Heart left ventricle (tissue), 16 donors: ENCODE measurements at regions not wholly inside any gene's neighbourhood (a gene's known extent, or its start where the extent isn't known, plus 50 kb on each side); places are given as distances from the start of the nearest gene placed in this dataset.

Experiments used
- ATAC-seq, 4 donors: fragments of 200-7000 bp; cut with Tn5 transposase; one replicate each; pipeline ENCODE4 v1.9.1; 2020 to 2022; ENCODE audit warnings: moderate library complexity in 4 of 4, mild to moderate bottlenecking in 3 of 4, moderate number of reproducible peaks in 1 of 4
- DNase-seq, 5 donors: peaks; one replicate each; pipeline ENCODE4 v3.0.0-alpha.2; 2020
- H3K27ac ChIP-seq, 12 donors: fragments of 200-600 bp; sonication (generic) in 4 of 12; one replicate each; pipeline versions ENCODE4 v1.5.0 to v1.8.0; 2016 to 2022; ENCODE audit warnings: mild to moderate bottlenecking in 2 of 12
- H3K27me3 ChIP-seq, 9 donors: fragments of 200-600 bp; sonication (generic) in 2 of 9; one replicate each; pipeline versions ENCODE4 v1.5.1 to v1.8.0; 2016 to 2022; ENCODE audit warnings: mild to moderate bottlenecking in 3 of 9
- H3K36me3 ChIP-seq, 9 donors: fragments of 200-600 bp; sonication (generic) in 2 of 9; one replicate each; pipeline versions ENCODE4 v1.5.0 to v1.8.0; 2018 to 2022; ENCODE audit warnings: mild to moderate bottlenecking in 2 of 9
- H3K4me1 ChIP-seq, 12 donors: fragments of 200-600 bp; sonication (generic) in 4 of 12; one replicate each; pipeline versions ENCODE4 v1.5.0 to v1.8.0; 2016 to 2022; ENCODE audit warnings: mild to moderate bottlenecking in 3 of 12
- H3K4me3 ChIP-seq, 12 donors: fragments of 200-600 bp; sonication (generic) in 4 of 12; one replicate each; pipeline versions ENCODE4 v1.5.0 to v1.8.0; 2017 to 2022; ENCODE audit warnings: mild to moderate bottlenecking in 9 of 12, moderate library complexity in 4 of 12
- H3K9me3 ChIP-seq, 12 donors: fragments of 200-600 bp; sonication (generic) in 4 of 12; one replicate each; pipeline versions ENCODE4 v1.5.0 to v1.8.0; 2016 to 2022; ENCODE audit warnings: mild to moderate bottlenecking in 1 of 12
- POLR2A ChIP-seq, 2 donors: fragments of 450-650 bp; IDR thresholded peaks; one replicate each; pipeline ENCODE4 v1.6.1; 2017; ENCODE audit warnings: antibody characterized with exemption in 2 of 2, mild to moderate bottlenecking in 2 of 2, moderate library complexity in 2 of 2
- WGBS, 4 donors: extraction: QIAGEN DNeasy Blood & Tissue Kit in 2 of 4; methylation state at CpG; one replicate each; pipeline versions ENCODE4 v1.1.5 to v1.1.7; 2013 to 2018; 5-methylcytosine and 5-hydroxymethylcytosine counted together
- intact Hi-C, 10 donors: fragments of 100-400 bp; cut with DNase I; formaldehyde crosslinking; loops; one replicate each; pipeline versions ENCODE4 v1.11.1 to v1.14.2; 2022
- TF ChIP-seq, protein P1 (sequence below), 12 donors: fragments of 200-600 bp; sonication (generic) in 4 of 12; IDR thresholded peaks; one replicate each; pipeline versions ENCODE4 v1.5.0 to v1.8.0; 2018 to 2022; ENCODE audit warnings: antibody characterized with exemption in 12 of 12, mild to moderate bottlenecking in 5 of 12
- donor health status: ischemic (EF 13 %, LVEDD 7.1; RV severe dilation, severe dysfunction).
- donor health status: healthy with polysubstance abuse.
- donor health status: DM: no; HTN: yes; CAD: no.
- donor health status: DM: no; HTN: no; CAD: no.
- donor health status: ischemic (EF 25% LVEDD 6.9; RV normal size, moderate dysfunction).
- donor health status: ischemic (EF 25% LVEDD 5.7; RV mildly dilated, moderate dysfunction).
- donor health status: healthy.
- donor health status: DM: yes; HTN: yes; CAD: no.
- donor health status: ischemic (EF 35%, LVEDD 5.7; RV mildly dilated, moderate dysfunction).
- donor health status: nonischemic (EF 11% LVEDD 7.7; RV severe dilation, severe dysfunction).
- donor health status: DM: yes; HTN: yes; CAD: no.
- donor health status: PGD.
- donor health status: ischemic (EF 29% LVEDD 5.4; RV normal size, mild dysfunction).
- donor health status: nonischemic (EF 23%, LVEDD 6.1; RV moderate dilation, normal function).

DNA sequence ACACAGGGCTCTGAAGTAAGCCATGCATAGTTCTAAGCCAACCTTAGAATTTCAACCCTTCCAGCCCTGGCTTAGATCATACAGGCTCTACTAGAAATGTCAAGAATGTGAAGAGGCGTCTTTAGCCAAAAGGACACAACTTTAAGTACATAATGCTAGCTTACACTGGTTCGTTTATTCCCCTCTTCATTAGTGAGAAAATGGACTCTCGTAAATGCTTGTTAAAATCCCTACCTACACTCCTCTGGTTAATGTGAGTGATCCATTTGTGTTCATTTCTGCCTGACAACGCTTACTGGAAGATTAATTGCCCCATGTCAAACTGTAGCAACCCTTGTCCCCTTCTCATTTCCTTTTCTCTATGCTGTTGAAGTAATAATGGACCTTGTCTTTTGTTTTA lies 149.3 kb upstream of the POU5F2 start:
- no peak for TF ChIP-seq POLR2A (IDR thresholded peaks at IDR 0.05)
- TF ChIP-seq, protein P1, sequence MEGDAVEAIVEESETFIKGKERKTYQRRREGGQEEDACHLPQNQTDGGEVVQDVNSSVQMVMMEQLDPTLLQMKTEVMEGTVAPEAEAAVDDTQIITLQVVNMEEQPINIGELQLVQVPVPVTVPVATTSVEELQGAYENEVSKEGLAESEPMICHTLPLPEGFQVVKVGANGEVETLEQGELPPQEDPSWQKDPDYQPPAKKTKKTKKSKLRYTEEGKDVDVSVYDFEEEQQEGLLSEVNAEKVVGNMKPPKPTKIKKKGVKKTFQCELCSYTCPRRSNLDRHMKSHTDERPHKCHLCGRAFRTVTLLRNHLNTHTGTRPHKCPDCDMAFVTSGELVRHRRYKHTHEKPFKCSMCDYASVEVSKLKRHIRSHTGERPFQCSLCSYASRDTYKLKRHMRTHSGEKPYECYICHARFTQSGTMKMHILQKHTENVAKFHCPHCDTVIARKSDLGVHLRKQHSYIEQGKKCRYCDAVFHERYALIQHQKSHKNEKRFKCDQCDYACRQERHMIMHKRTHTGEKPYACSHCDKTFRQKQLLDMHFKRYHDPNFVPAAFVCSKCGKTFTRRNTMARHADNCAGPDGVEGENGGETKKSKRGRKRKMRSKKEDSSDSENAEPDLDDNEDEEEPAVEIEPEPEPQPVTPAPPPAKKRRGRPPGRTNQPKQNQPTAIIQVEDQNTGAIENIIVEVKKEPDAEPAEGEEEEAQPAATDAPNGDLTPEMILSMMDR (IDR thresholded peaks at IDR 0.05) = no peak
- intact Hi-C loops = loop anchor here in 1 of 10 donors (10.0 kb wide), 1 partner anchor 286 kb away; no protein-coding TSS in a partner anchor
- no peaks in the 10 kb centered on the region for H3K27me3 ChIP-seq
- H3K27ac ChIP-seq = no peak overlapping the region
- H3K36me3 ChIP-seq = no peaks in the 10 kb centered on the region
- ATAC-seq = no peak
- H3K4me3 ChIP-seq = no peak overlapping the region
- WGBS, 4 donors = 68 to 76% (median 72%) methylated on average over 4 of the region's 4 CpGs
- no peaks in the 10 kb centered on the region for H3K9me3 ChIP-seq
- DNase-seq = no peak
- peaks cover 0 to 12% (median 0%) of the 10 kb centered on the region in 12 donors for H3K4me1 ChIP-seq

DNA sequence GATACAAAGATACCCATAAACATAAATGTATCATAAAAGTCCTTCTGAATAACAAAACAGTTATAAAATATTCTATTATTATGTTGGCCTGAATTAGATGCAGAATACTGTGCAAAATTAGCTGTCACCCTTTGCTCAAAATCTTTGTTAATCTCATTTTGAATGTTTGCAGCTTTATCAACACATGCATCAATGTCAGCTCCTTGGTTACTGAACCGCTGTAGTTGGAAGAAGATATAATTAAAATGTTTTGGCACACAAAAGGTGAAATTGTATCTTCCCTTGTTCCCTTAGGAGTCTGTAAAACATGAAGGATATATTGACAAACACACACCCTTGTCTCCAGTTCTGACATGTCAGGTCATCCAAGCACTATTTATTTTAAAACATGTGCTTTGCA lies 146.3 kb upstream of the POU5F2 start:
- DNase-seq (no peak), ATAC-seq (no peak)
- H3K27me3 ChIP-seq = no peaks in the 10 kb centered on the region
- TF ChIP-seq, protein P1 (IDR thresholded peaks at IDR 0.05) = no peak
- TF ChIP-seq POLR2A (IDR thresholded peaks at IDR 0.05) = no peak
- peaks cover 0 to 12% (median 0%) of the 10 kb centered on the region in 12 donors for H3K4me1 ChIP-seq
- intact Hi-C loops = loop anchor here in 1 of 10 donors (10.0 kb wide), 1 partner anchor 293 kb away; no protein-coding TSS in a partner anchor
- no peak overlapping the region for H3K4me3 ChIP-seq
- 70 to 86% (median 81%) methylated on average over 1 of the region's 1 CpG for WGBS, 4 donors
- H3K36me3 ChIP-seq = no peaks in the 10 kb centered on the region
- no peak overlapping the region for H3K27ac ChIP-seq
- no peaks in the 10 kb centered on the region for H3K9me3 ChIP-seq

DNA sequence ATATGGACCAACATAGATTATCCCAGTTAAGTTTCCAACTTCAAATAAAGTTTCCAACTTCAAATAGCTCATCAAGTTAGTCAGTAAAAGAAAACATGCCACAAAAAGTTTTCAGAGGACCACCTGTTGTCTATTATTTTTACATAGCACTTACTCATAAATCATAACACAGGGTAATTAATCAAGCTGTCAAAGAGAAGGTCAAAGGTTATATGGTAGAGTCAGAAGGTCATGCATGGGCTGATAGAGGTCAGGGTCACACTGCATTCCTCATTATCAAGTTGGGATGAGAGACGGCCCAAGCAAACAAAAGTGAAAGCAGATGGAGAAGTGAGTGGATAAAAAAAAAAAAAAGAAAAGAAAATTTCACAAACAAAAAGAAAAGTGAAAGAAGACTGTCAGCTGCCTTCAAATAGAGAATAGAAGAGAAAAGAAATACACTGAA lies 145.5 kb upstream of the POU5F2 start:
- 15 to 24% (median 20%) methylated on average over 1 of the region's 1 CpG for WGBS, 4 donors
- peak overlapping the region in 2 of 12 donors; percentile 8 to 9 for H3K4me3 ChIP-seq
- peaks cover 0 to 12% (median 0%) of the 10 kb centered on the region in 12 donors for H3K4me1 ChIP-seq
- no peak overlapping the region for H3K27ac ChIP-seq
- no peak for DNase-seq
- TF ChIP-seq POLR2A (IDR thresholded peaks at IDR 0.05) = no peak
- TF ChIP-seq, protein P1 (IDR thresholded peaks at IDR 0.05) = no peak
- intact Hi-C loops = loop anchor here in 1 of 10 donors (10.0 kb wide), 1 partner anchor 292 kb away; no protein-coding TSS in a partner anchor
- no peaks in the 10 kb centered on the region for H3K36me3 ChIP-seq
- H3K27me3 ChIP-seq = no peaks in the 10 kb centered on the region
- no peaks in the 10 kb centered on the region for H3K9me3 ChIP-seq
- no peak for ATAC-seq

DNA sequence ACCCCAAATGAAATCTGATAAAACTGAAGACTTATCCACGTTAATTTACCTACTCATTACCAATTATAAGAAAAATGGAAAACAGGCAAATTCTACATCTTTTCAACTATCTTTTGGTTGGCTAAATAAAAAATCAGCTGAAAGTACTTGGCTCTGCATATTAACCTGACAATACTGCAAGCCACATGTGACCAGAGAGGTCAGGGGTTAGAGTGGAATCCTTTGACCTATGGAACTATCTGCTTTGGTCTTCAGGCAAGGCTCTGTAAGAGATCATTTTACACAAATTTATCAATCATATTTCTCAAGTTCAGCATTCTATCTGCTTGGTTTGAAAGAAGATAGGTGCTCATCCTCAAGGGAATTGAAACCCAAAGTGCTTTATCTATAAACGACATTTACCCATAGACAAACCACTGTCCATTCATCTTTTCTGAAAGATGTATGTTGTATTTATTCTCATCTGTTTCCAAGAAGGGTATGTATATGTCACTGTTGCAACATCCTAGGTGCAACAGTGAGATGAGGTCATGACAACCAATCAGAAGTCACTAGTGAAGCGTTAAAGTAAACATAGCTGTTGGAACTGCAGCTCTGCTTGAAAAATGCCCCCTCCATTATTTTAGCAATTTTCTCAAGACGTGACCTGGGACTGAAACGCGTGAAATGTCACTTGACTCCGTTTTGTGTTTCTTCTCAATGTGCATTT lies 144.9 kb upstream of the POU5F2 start:
- H3K9me3 ChIP-seq = no peaks in the 10 kb centered on the region
- intact Hi-C loops = loop anchor here in 1 of 10 donors (10.0 kb wide), 1 partner anchor 291 kb away; no protein-coding TSS in a partner anchor
- no peak overlapping the region for H3K4me3 ChIP-seq
- DNase-seq (no peak), ATAC-seq (no peak)
- no peaks in the 10 kb centered on the region for H3K27me3 ChIP-seq
- H3K4me1 ChIP-seq = peaks cover 0 to 12% (median 0%) of the 10 kb centered on the region in 12 donors
- no peak overlapping the region for H3K27ac ChIP-seq
- TF ChIP-seq, protein P1 (IDR thresholded peaks at IDR 0.05) = no peak
- no peak for TF ChIP-seq POLR2A (IDR thresholded peaks at IDR 0.05)
- peaks cover 0 to under 1% (median 0%) of the 10 kb centered on the region in 9 donors for H3K36me3 ChIP-seq
- WGBS, 4 donors = 90 to 92% (median 92%) methylated on average over 7 of the region's 7 CpGs
